Myocyte (in vitro differentiated cells): ENCODE measurements at regions not wholly inside any gene's neighbourhood (a gene's known extent, or its start where the extent isn't known, plus 50 kb on each side); places are given as distances from the start of the nearest gene placed in this dataset.

Experiments used
- DNase-seq: peaks from one replicate; pipeline ENCODE4 v3.0.0-alpha.2; 2012; ENCODE audit warnings: low read depth

DNA sequence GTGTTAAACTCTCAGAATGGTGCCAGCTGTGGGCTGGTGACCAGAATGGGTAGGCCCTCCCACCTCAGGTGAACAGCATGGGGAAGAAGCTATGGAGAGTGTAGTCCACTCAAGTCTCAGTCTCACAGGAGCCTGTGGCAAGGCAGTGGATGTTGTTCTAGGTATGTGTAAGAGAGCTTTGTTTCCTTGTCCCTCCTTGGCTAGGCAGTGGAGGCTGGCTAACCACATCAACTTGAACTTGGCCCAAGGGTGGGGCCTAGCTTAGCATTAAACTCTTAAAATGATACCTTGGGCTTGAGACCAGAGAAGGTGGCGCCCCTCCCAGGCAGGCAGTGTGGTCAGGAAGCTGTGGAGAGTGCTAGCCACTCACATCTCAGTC lies 53.2 kb upstream of the SLC4A10 start:
- no peak for DNase-seq
